ENCODE measurements at regions not wholly inside any gene's neighbourhood (a gene's known extent, or its start where the extent isn't known, plus 50 kb on each side); places are given as distances from the start of the nearest gene placed in this dataset.
A peak's percentile ranks its signal among the peaks of the same experiment; 100 is the strongest.

DNA sequence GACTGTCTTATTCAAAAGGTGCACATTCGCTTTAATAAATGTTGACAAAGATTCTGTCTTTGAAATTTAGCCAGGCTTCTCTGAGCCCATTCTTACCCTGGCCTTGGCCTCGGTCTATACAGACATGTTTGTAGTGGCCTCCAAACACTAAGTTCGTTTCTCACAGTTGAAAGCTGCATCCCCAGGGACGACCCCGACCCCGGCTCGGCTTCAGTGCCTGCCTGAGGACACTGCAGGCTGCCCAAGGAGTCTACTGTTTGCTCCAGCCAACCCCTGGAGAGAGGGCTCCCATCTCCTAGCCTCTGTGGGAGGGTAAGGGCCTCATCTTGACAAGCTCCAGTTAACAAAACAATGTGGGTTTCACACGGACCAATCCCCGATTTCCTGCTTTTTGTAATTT is 390.6 kb upstream of the ZFP42 start:
- H2BK120ac ChIP-seq (ENCODE audit: low read depth, low read length, poor library complexity, severe bottlenecking), result no peak overlapping the region
- Mint-ChIP-seq H3K9me3 (peaks cover 0 to 2% of the 10 kb centered on the region in 2 experiments; a peak in 3 of 5 replicates), H3K36me3 (ENCODE audit: insufficient read depth in 1 of 3, low read depth in 3 of 3) (no peaks in the 10 kb centered on the region), H3K27ac (no peak overlapping the region), H3K4me1 (peaks cover 9 to 24% of the 10 kb centered on the region in 2 experiments), H3K27me3 (ENCODE audit: low read depth) (no peaks in the 10 kb centered on the region), H3K4me3 (no peak overlapping the region)
- H3K9me3 ChIP-seq (ENCODE audit: control insufficient read depth, low read depth, low read length), result no peaks in the 10 kb centered on the region
- H3K27ac ChIP-seq (ENCODE audit: insufficient read length, low read depth, low read length), result no peak overlapping the region
- H3T11ph ChIP-seq (ENCODE audit: low read length), result no peak overlapping the region
- no peak overlapping the region for H2BK5ac ChIP-seq (ENCODE audit: insufficient read length, low read length)
- H3K4me2 ChIP-seq (ENCODE audit: insufficient read depth, insufficient read length, low read length), result no peak overlapping the region
- H4K20me1 ChIP-seq (ENCODE audit: control insufficient read depth, insufficient read depth, insufficient read length), result no peaks in the 10 kb centered on the region
- no peak overlapping the region for H3K18ac ChIP-seq (ENCODE audit: insufficient read length, low read depth, low read length)
- no peak overlapping the region for H3K56ac ChIP-seq (ENCODE audit: insufficient read length, low read depth, low read length)
- H3K79me2 ChIP-seq (ENCODE audit: insufficient read depth, low read length), result no peaks in the 10 kb centered on the region
- WGBS (ENCODE audit: extremely low coverage, insufficient read length, low lambda C conversion rate), result no CpG with 5 or more reads among the region's 9 CpGs
- TF ChIP-seq, protein P1, sequence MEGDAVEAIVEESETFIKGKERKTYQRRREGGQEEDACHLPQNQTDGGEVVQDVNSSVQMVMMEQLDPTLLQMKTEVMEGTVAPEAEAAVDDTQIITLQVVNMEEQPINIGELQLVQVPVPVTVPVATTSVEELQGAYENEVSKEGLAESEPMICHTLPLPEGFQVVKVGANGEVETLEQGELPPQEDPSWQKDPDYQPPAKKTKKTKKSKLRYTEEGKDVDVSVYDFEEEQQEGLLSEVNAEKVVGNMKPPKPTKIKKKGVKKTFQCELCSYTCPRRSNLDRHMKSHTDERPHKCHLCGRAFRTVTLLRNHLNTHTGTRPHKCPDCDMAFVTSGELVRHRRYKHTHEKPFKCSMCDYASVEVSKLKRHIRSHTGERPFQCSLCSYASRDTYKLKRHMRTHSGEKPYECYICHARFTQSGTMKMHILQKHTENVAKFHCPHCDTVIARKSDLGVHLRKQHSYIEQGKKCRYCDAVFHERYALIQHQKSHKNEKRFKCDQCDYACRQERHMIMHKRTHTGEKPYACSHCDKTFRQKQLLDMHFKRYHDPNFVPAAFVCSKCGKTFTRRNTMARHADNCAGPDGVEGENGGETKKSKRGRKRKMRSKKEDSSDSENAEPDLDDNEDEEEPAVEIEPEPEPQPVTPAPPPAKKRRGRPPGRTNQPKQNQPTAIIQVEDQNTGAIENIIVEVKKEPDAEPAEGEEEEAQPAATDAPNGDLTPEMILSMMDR (conservative IDR thresholded peaks at IDR 0.05), result no peak
- no peak overlapping the region for H3K14ac ChIP-seq (ENCODE audit: insufficient read depth, low read length)
- H3K27me3 ChIP-seq (ENCODE audit: insufficient read depth, low read length), result no peaks in the 10 kb centered on the region
- H3K4me1 ChIP-seq (ENCODE audit: insufficient read depth, low read length), result no peaks in the 10 kb centered on the region; the same call in 1 of the 2 replicates
- H2BK12ac ChIP-seq (ENCODE audit: insufficient read length, low read depth, low read length), result no peak overlapping the region
- no peak overlapping the region for H4K91ac ChIP-seq (ENCODE audit: insufficient read length, low read depth, low read length)
- no peak overlapping the region for H3K4ac ChIP-seq (ENCODE audit: low read depth, low read length)
- no peak overlapping the region for H4K8ac ChIP-seq (replicated peaks; ENCODE audit: insufficient read length, low read depth, low read length)
- no peak overlapping the region for H2BK20ac ChIP-seq (ENCODE audit: low read depth, low read length, poor library complexity, severe bottlenecking)
- no peak overlapping the region for H2AFZ ChIP-seq (ENCODE audit: low read length)
- no peak overlapping the region for H3K9ac ChIP-seq (ENCODE audit: extremely low read depth, insufficient read length, low read length)
- no peak overlapping the region for H3K23ac ChIP-seq (ENCODE audit: insufficient read length, low read depth, low read length)
- no peak overlapping the region for H2AK5ac ChIP-seq (ENCODE audit: insufficient read length, low read length)
- H3K79me1 ChIP-seq (ENCODE audit: insufficient read depth, low read depth, low read length, poor library complexity, severe bottlenecking), result no peaks in the 10 kb centered on the region
- H3K23me2 ChIP-seq (ENCODE audit: insufficient read length, low read depth, low read length, poor library complexity, severe bottlenecking), result no peaks in the 10 kb centered on the region
- no peak overlapping the region for H2BK15ac ChIP-seq (ENCODE audit: low read depth, low read length)
- peak; percentile 38 for DNase-seq
- H4K5ac ChIP-seq (ENCODE audit: insufficient read length, low read depth, low read length), result no peak overlapping the region
